ENCODE measurements at regions not wholly inside any gene's neighbourhood (a gene's known extent, or its start where the extent isn't known, plus 50 kb on each side); places are given as distances from the start of the nearest gene placed in this dataset.

- H3K4me3 ChIP-seq (ENCODE audit: low read length): no peak overlapping the region
- TF ChIP-seq ZNF274 (IDR thresholded peaks at IDR 0.05; ENCODE audit: low read depth, low read length): no peak
Observed at GRCh38 chr2:65877331-65878010, 445.1 kb upstream of the SPRED2 start.

GRCh38 chr2:65876114-65876513 lies 443.7 kb upstream of the SPRED2 start:
- H3K4me3 ChIP-seq (ENCODE audit: low read length): no peak overlapping the region
- TF ChIP-seq ZNF274 (IDR thresholded peaks at IDR 0.05; ENCODE audit: low read depth, low read length): no peak

GRCh38 chr2:65870826-65871225 lies 438.4 kb upstream of the SPRED2 start:
- TF ChIP-seq ZNF274 (IDR thresholded peaks at IDR 0.05; ENCODE audit: low read depth, low read length): no peak
- no peak overlapping the region for H3K4me3 ChIP-seq (ENCODE audit: low read length)

GRCh38 chr2:65869296-65869695 lies 436.9 kb upstream of the SPRED2 start:
- TF ChIP-seq ZNF274 (IDR thresholded peaks at IDR 0.05; ENCODE audit: low read depth, low read length): no peak
- no peak overlapping the region for H3K4me3 ChIP-seq (ENCODE audit: low read length)

- TF ChIP-seq ZNF274 (IDR thresholded peaks at IDR 0.05; ENCODE audit: low read depth, low read length): no peak
- H3K4me3 ChIP-seq (ENCODE audit: low read length): no peak overlapping the region
Observed at GRCh38 chr2:65868177-65868576, 435.8 kb upstream of the SPRED2 start.

- no peak for TF ChIP-seq ZNF274 (IDR thresholded peaks at IDR 0.05; ENCODE audit: low read depth, low read length)
- H3K4me3 ChIP-seq (ENCODE audit: low read length): no peak overlapping the region
Observed at GRCh38 chr2:65867446-65867845, 435.0 kb upstream of the SPRED2 start.

GRCh38 chr2:65866148-65866547 lies 433.7 kb upstream of the SPRED2 start:
- no peak for TF ChIP-seq ZNF274 (IDR thresholded peaks at IDR 0.05; ENCODE audit: low read depth, low read length)
- no peak overlapping the region for H3K4me3 ChIP-seq (ENCODE audit: low read length)

GRCh38 chr2:65864619-65865018 lies 432.2 kb upstream of the SPRED2 start:
- H3K4me3 ChIP-seq (ENCODE audit: low read length): no peak overlapping the region
- TF ChIP-seq ZNF274 (IDR thresholded peaks at IDR 0.05; ENCODE audit: low read depth, low read length): no peak

GRCh38 chr2:65863713-65864112 lies 431.3 kb upstream of the SPRED2 start:
- H3K4me3 ChIP-seq (ENCODE audit: low read length): no peak overlapping the region
- TF ChIP-seq ZNF274 (IDR thresholded peaks at IDR 0.05; ENCODE audit: low read depth, low read length): no peak

GRCh38 chr2:65856928-65857327 lies 424.5 kb upstream of the SPRED2 start:
- TF ChIP-seq ZNF274 (IDR thresholded peaks at IDR 0.05; ENCODE audit: low read depth, low read length): no peak
- no peak overlapping the region for H3K4me3 ChIP-seq (ENCODE audit: low read length)

- no peak overlapping the region for H3K4me3 ChIP-seq (ENCODE audit: low read length)
- no peak for TF ChIP-seq ZNF274 (IDR thresholded peaks at IDR 0.05; ENCODE audit: low read depth, low read length)
Observed at GRCh38 chr2:65856423-65856822, 424.0 kb upstream of the SPRED2 start.

- no peak overlapping the region for H3K4me3 ChIP-seq (ENCODE audit: low read length)
- no peak for TF ChIP-seq ZNF274 (IDR thresholded peaks at IDR 0.05; ENCODE audit: low read depth, low read length)
Observed at GRCh38 chr2:65850695-65851094, 418.3 kb upstream of the SPRED2 start.

GRCh38 chr2:65846989-65847678 lies 414.7 kb upstream of the SPRED2 start:
- no peak for TF ChIP-seq ZNF274 (IDR thresholded peaks at IDR 0.05; ENCODE audit: low read depth, low read length)
- no peak overlapping the region for H3K4me3 ChIP-seq (ENCODE audit: low read length)

- TF ChIP-seq ZNF274 (IDR thresholded peaks at IDR 0.05; ENCODE audit: low read depth, low read length): no peak
- H3K4me3 ChIP-seq (ENCODE audit: low read length): no peak overlapping the region
Observed at GRCh38 chr2:65845442-65846182, 413.2 kb upstream of the SPRED2 start.

GRCh38 chr2:65842104-65842503 lies 409.7 kb upstream of the SPRED2 start:
- no peak for TF ChIP-seq ZNF274 (IDR thresholded peaks at IDR 0.05; ENCODE audit: low read depth, low read length)
- no peak overlapping the region for H3K4me3 ChIP-seq (ENCODE audit: low read length)
